ENCODE measurements at regions not wholly inside any gene's neighbourhood (a gene's known extent, or its start where the extent isn't known, plus 50 kb on each side); places are given as distances from the start of the nearest gene placed in this dataset.

GRCh38 chr14:97061714-97062113, 264.5 kb downstream of the VRK1 start:
- H2AK5ac ChIP-seq (ENCODE audit: low read depth, low read length), result no peak overlapping the region
- no peaks in the 10 kb centered on the region for H3K79me1 ChIP-seq (ENCODE audit: low read depth in 1 of 2, low read length in 2 of 2)
- no peak overlapping the region for H3K18ac ChIP-seq (ENCODE audit: low read depth, low read length)
- H3K4me1 ChIP-seq (ENCODE audit: control insufficient read depth, insufficient read depth, low read length), result no peaks in the 10 kb centered on the region
- H2BK120ac ChIP-seq (ENCODE audit: low read depth, low read length), result no peak overlapping the region
- no peak overlapping the region for H3K14ac ChIP-seq (replicated peaks; ENCODE audit: low read depth, low read length)
- no peak overlapping the region for H4K8ac ChIP-seq (ENCODE audit: low read depth in 2 of 2, low read length in 2 of 2)
- H3K9me3 ChIP-seq (ENCODE audit: control insufficient read depth, insufficient read depth, low read length), result peaks cover 32% of the 10 kb centered on the region
- intact Hi-C loops (cut with micrococcal nuclease) (no loop called here), dilution Hi-C loops (cut with HindIII; ENCODE audit: low sequenced_read_pairs, unreplicated experiment) (no loop called here), in situ Hi-C loops (cut with MboI; ENCODE audit: low sequenced_read_pairs) (no loop called here)
- ChIA-PET CTCF (no interaction called here), POLR2A (ENCODE audit: unreplicated experiment) (no interaction called here)
- no peak overlapping the region for H3K4ac ChIP-seq (ENCODE audit: low read depth, low read length)
- no peak overlapping the region for H3K27ac ChIP-seq (ENCODE audit: insufficient read depth, low read length)
- H2BK20ac ChIP-seq (ENCODE audit: low read depth, low read length), result no peak overlapping the region
- no peak overlapping the region for H3K9ac ChIP-seq (ENCODE audit: low read depth, low read length)
- WGBS, 2 experiments (ENCODE audit: extremely low coverage in 2 of 2, insufficient read length in 1 of 2), result 33% methylated on average over 1 of the region's 1 CpG; no CpG with 5 or more reads in 1 of the 2 experiments
- no peak overlapping the region for H2BK15ac ChIP-seq (ENCODE audit: low read depth, low read length)
- H2AK9ac ChIP-seq (replicated peaks; ENCODE audit: low read depth, low read length, poor library complexity), result no peak overlapping the region
- no peak for TF ChIP-seq CEBPB (IDR thresholded peaks at IDR 0.05; ENCODE audit: low read depth, low read length)
- no peak for TF ChIP-seq MXI1 (IDR thresholded peaks at IDR 0.05; ENCODE audit: borderline replicate concordance, low read depth, low read length)
- no peak for TF ChIP-seq ELK1 (IDR thresholded peaks at IDR 0.05; ENCODE audit: borderline replicate concordance, low read depth, low read length)
- no peak for TF ChIP-seq NFE2L2 (IDR thresholded peaks at IDR 0.05; ENCODE audit: low read depth, low read length)
- no peak for TF ChIP-seq POLR2A (IDR thresholded peaks at IDR 0.05; ENCODE audit: low read depth, low read length)
- no peak for TF ChIP-seq CTCF (conservative IDR thresholded peaks at IDR 0.05; ENCODE audit: low read depth, low read length)
- TF ChIP-seq USF2 (IDR thresholded peaks at IDR 0.05; ENCODE audit: low read depth, low read length), result no peak
- TF ChIP-seq BHLHE40 (IDR thresholded peaks at IDR 0.05; ENCODE audit: low read depth, low read length), result no peak
- no peak for TF ChIP-seq RCOR1 (IDR thresholded peaks at IDR 0.05; ENCODE audit: insufficient replicate concordance, low read length)
- TF ChIP-seq MAFK (IDR thresholded peaks at IDR 0.05; ENCODE audit: low read depth, low read length), result no peak
- TF ChIP-seq FOS (IDR thresholded peaks at IDR 0.05; ENCODE audit: low read depth, low read length), result no peak
- TF ChIP-seq CHD1 (IDR thresholded peaks at IDR 0.05; ENCODE audit: low read depth, low read length), result no peak
- TF ChIP-seq MAZ (IDR thresholded peaks at IDR 0.05; ENCODE audit: borderline replicate concordance, low read depth, low read length), result no peak
- TF ChIP-seq RFX5 (IDR thresholded peaks at IDR 0.05; ENCODE audit: low read depth, low read length), result no peak
- TF ChIP-seq SMC3 (IDR thresholded peaks at IDR 0.05; ENCODE audit: low read depth, low read length), result no peak
- no peak for TF ChIP-seq RAD21 (IDR thresholded peaks at IDR 0.05; ENCODE audit: low read length)
- DNase-seq (no peak), ATAC-seq (ENCODE audit: low read depth) (no peak)
- H3K4me2 ChIP-seq (ENCODE audit: low read depth, low read length), result no peak overlapping the region
- H3K56ac ChIP-seq (ENCODE audit: extremely low read depth, insufficient read depth, low read length), result no peak overlapping the region
- no peak overlapping the region for H4K91ac ChIP-seq (ENCODE audit: insufficient read depth, low read depth, low read length)
- no peak overlapping the region for H3K4me3 ChIP-seq (ENCODE audit: insufficient read depth, low read depth, low read length)
- H3K36me3 ChIP-seq (ENCODE audit: control insufficient read depth, insufficient read depth, low read length), result no peaks in the 10 kb centered on the region
- H3K9me1 ChIP-seq (ENCODE audit: insufficient read depth, low read length), result no peaks in the 10 kb centered on the region
- no peaks in the 10 kb centered on the region for H4K20me1 ChIP-seq (ENCODE audit: insufficient read depth, low read length)
- BruUV-seq (replicated peaks), result no TSS peak
- no peak overlapping the region for H3K23ac ChIP-seq (ENCODE audit: low read depth, low read length)
- H3K27me3 ChIP-seq (ENCODE audit: control insufficient read depth, insufficient read depth, low read length), result no peaks in the 10 kb centered on the region
- no peak overlapping the region for H4K5ac ChIP-seq (ENCODE audit: low read depth, low read length)
- H2BK5ac ChIP-seq (ENCODE audit: low read depth, low read length, poor library complexity, severe bottlenecking), result no peak overlapping the region
- H2AFZ ChIP-seq (replicated peaks; ENCODE audit: low read length, poor library complexity), result no peak overlapping the region

All from IMR-90 (cell line).